GM19035 (cell line): ENCODE measurements at regions not wholly inside any gene's neighbourhood (a gene's known extent, or its start where the extent isn't known, plus 50 kb on each side); places are given as distances from the start of the nearest gene placed in this dataset.
"Not testable (repeated sequence)": the region's sequence is repeated elsewhere in the genome, so short reads cannot be mapped to it uniquely, and the experiment has no call there.

Experiments used
- ATAC-seq: cut with Tn5 transposase; IDR thresholded peaks from one replicate; pipeline ENCODE4 v1.9.1; 2021; ENCODE audit not compliant: unreplicated experiment

- ATAC-seq: no peak
Observed at GRCh38 chr19:28066161-28066560, 1146.8 kb downstream of the UQCRFS1 start.

- no peak for ATAC-seq
Observed at GRCh38 chr19:28065026-28065425, 1147.9 kb downstream of the UQCRFS1 start.

- ATAC-seq: no peak
Observed at GRCh38 chr19:28063702-28064101, 1149.2 kb downstream of the UQCRFS1 start.

GRCh38 chr19:28061111-28061510, 1151.8 kb downstream of the UQCRFS1 start:
- ATAC-seq: no peak

GRCh38 chr19:28057026-28057425, 1155.9 kb downstream of the UQCRFS1 start:
- ATAC-seq: not testable (repeated sequence)

GRCh38 chr19:28051047-28051446, 1161.9 kb downstream of the UQCRFS1 start:
- ATAC-seq: no peak

- ATAC-seq: no peak
Observed at GRCh38 chr19:28049875-28050274, 1163.1 kb downstream of the UQCRFS1 start.

GRCh38 chr19:28046932-28047331, 1166.0 kb downstream of the UQCRFS1 start:
- ATAC-seq: no peak

- ATAC-seq: no peak
Observed at GRCh38 chr19:28045621-28046020, 1167.3 kb downstream of the UQCRFS1 start.

GRCh38 chr19:28044477-28044876, 1168.5 kb downstream of the UQCRFS1 start:
- no peak for ATAC-seq

- ATAC-seq: no peak
Observed at GRCh38 chr19:28042516-28042915, 1170.4 kb downstream of the UQCRFS1 start.

- no peak for ATAC-seq
Observed at GRCh38 chr19:28039677-28040381, 1173.1 kb downstream of the UQCRFS1 start.

- ATAC-seq: no peak
Observed at GRCh38 chr19:28037186-28037585, 1175.8 kb downstream of the UQCRFS1 start.

- ATAC-seq: no peak
Observed at GRCh38 chr19:28036486-28036885, 1176.5 kb downstream of the UQCRFS1 start.

GRCh38 chr19:28034936-28035335, 1178.0 kb downstream of the UQCRFS1 start:
- ATAC-seq: no peak

GRCh38 chr19:28028881-28029444, 1184.0 kb downstream of the UQCRFS1 start:
- no peak for ATAC-seq

- no peak for ATAC-seq
Observed at GRCh38 chr19:28027116-28027515, 1185.8 kb downstream of the UQCRFS1 start.

- no peak for ATAC-seq
Observed at GRCh38 chr19:28026636-28027035, 1186.3 kb downstream of the UQCRFS1 start.

GRCh38 chr19:28024920-28025319, 1188.0 kb downstream of the UQCRFS1 start:
- ATAC-seq: no peak

- no peak for ATAC-seq
Observed at GRCh38 chr19:28023064-28023463, 1189.9 kb downstream of the UQCRFS1 start.

GRCh38 chr19:28022506-28022905, 1190.4 kb downstream of the UQCRFS1 start:
- no peak for ATAC-seq

GRCh38 chr19:28021259-28022185, 1191.4 kb downstream of the UQCRFS1 start:
- ATAC-seq: no peak
